Lung (tissue), 11 donors: ENCODE measurements at regions not wholly inside any gene's neighbourhood (a gene's known extent, or its start where the extent isn't known, plus 50 kb on each side); places are given as distances from the start of the nearest gene placed in this dataset.

Experiments used
- ATAC-seq: fragments of 200-7000 bp; cut with Tn5 transposase; one replicate; pipeline ENCODE4 v1.9.1; 2020; ENCODE audit warnings: moderate number of reproducible peaks; ENCODE audit not compliant: insufficient read depth, low FRiP score
- DNase-seq, 3 donors: peaks; one replicate each; pipeline ENCODE4 v3.0.0-alpha.2; 2013 to 2017
- H3K27ac ChIP-seq, 2 donors: one replicate each; pipeline ENCODE4 v1.5.1; 2013; ENCODE audit warnings: mild to moderate bottlenecking in 2 of 2, moderate library complexity in 2 of 2, control low read depth in 1 of 2, inconsistent platforms in 1 of 2, low read depth in 1 of 2, low read length in 1 of 2
- H3K27me3 ChIP-seq, 3 donors: one replicate each; pipeline ENCODE4 v1.5.1; 2013; ENCODE audit warnings: low read length in 2 of 3; ENCODE audit not compliant: control insufficient read depth in 3 of 3, insufficient read depth in 3 of 3
- H3K36me3 ChIP-seq, 4 donors: one replicate each; pipeline ENCODE4 v1.5.1; 2013; ENCODE audit warnings: low read length in 4 of 4, mild to moderate bottlenecking in 1 of 4, moderate library complexity in 1 of 4; ENCODE audit not compliant: control insufficient read depth in 4 of 4, insufficient read depth in 4 of 4
- H3K4me1 ChIP-seq, 5 donors: one replicate each; pipeline ENCODE4 v1.5.1; 2013; ENCODE audit warnings: low read length in 5 of 5, mild to moderate bottlenecking in 2 of 5, moderate library complexity in 1 of 5; ENCODE audit not compliant: control insufficient read depth in 5 of 5, insufficient read depth in 5 of 5
- H3K4me3 ChIP-seq: one replicate; pipeline ENCODE4 v1.5.1; 2013; ENCODE audit warnings: mild to moderate bottlenecking, control low read depth, moderate library complexity
- H3K9ac ChIP-seq, 2 donors: one replicate each; pipeline ENCODE4 v1.5.1; 2013; ENCODE audit warnings: low read length in 2 of 2, control low read depth in 1 of 2; ENCODE audit not compliant: insufficient read depth in 1 of 2
- H3K9me3 ChIP-seq, 4 donors: one replicate each; pipeline ENCODE4 v1.5.1; 2013; ENCODE audit warnings: low read length in 3 of 4, mild to moderate bottlenecking in 1 of 4, moderate library complexity in 1 of 4; ENCODE audit not compliant: control insufficient read depth in 4 of 4, insufficient read depth in 3 of 4
- CTCF ChIP-seq: IDR thresholded peaks from 2 replicates; pipeline ENCODE4 v1.5.1; 2012; ENCODE audit warnings: mild to moderate bottlenecking; ENCODE audit errors: control extremely low read depth, extremely low read depth
- WGBS, 2 donors: extraction: QIAGEN DNeasy Blood & Tissue Kit; methylation state at CpG; one replicate each; pipeline ENCODE4 v1.1.7; 2013; 5-methylcytosine and 5-hydroxymethylcytosine counted together
- donor health status: control.
- donor health status: control.
- donor health status: Bipolar disorder and iron deficiency.
- donor health status: healthy.
- donor health status: DM: yes; HTN: yes; CAD: no.

- H3K9ac ChIP-seq: no peak overlapping the region
- no peak for DNase-seq
- H3K36me3 ChIP-seq: no peaks in the 10 kb centered on the region
- WGBS, 2 donors: 66 to 92% methylated on average over 1 of the region's 1 CpG
- no peak overlapping the region for H3K27ac ChIP-seq
- H3K9me3 ChIP-seq: no peaks in the 10 kb centered on the region
- no peak for ATAC-seq
- H3K27me3 ChIP-seq: no peaks in the 10 kb centered on the region
- peaks cover 0 to 33% (median 7%) of the 10 kb centered on the region in 5 donors for H3K4me1 ChIP-seq
- TF ChIP-seq CTCF: no peak
- no peak overlapping the region for H3K4me3 ChIP-seq
Observed at GRCh38 chr3:46104706-46105105, 77.4 kb upstream of the XCR1 start.

- Histone ChIP-seq H3K9ac (no peak overlapping the region), H3K27me3 (no peaks in the 10 kb centered on the region), H3K4me1 (peaks cover 0 to 18% (median 3%) of the 10 kb centered on the region in 5 donors), H3K4me3 (no peak overlapping the region), H3K9me3 (no peaks in the 10 kb centered on the region), H3K36me3 (no peaks in the 10 kb centered on the region), H3K27ac (no peak overlapping the region)
- ATAC-seq (no peak), DNase-seq (no peak)
- TF ChIP-seq CTCF: no peak
Observed at GRCh38 chr3:46102780-46103130, 75.5 kb upstream of the XCR1 start.

GRCh38 chr3:46102059-46102779 is 74.9 kb upstream of the XCR1 start:
- H3K36me3 ChIP-seq: no peaks in the 10 kb centered on the region
- WGBS, 2 donors: 55 to 71% methylated on average over 2 of the region's 2 CpGs
- no peak overlapping the region for H3K27ac ChIP-seq

More at GRCh38 chr3:46102059-46102779, 74.9 kb upstream of the XCR1 start:
- ATAC-seq (no peak), DNase-seq (no peak)
- Histone ChIP-seq H3K27me3 (no peaks in the 10 kb centered on the region), H3K4me3 (no peak overlapping the region), H3K4me1 (peaks cover 0 to 18% (median 3%) of the 10 kb centered on the region in 5 donors), H3K9ac (no peak overlapping the region), H3K9me3 (no peaks in the 10 kb centered on the region)
- no peak for TF ChIP-seq CTCF
